ENCODE measurements at regions not wholly inside any gene's neighbourhood (a gene's known extent, or its start where the extent isn't known, plus 50 kb on each side); places are given as distances from the start of the nearest gene placed in this dataset.
A peak's percentile ranks its signal among the peaks of the same experiment; 100 is the strongest.

DNA sequence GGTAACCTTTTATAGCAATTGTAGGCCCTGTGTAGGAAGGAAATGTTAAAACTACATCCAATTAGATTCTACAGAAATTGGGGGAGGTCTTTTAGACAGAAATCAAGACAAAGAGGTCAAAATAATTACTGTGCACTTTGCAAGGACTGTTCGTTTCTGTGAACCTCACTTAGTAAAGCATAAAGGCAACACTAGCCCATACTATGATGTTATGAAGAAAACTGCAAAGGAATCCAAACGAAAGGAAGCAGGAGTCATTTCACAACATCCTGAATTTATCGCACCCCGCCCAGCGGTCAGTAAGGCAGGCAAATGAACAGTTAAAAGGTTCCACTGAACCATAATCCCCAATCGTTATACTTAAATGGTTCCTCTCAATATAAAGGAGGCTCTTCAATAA, 429.5 kb upstream of the ARID1B start:
- DNase-seq, result no peak

DNA sequence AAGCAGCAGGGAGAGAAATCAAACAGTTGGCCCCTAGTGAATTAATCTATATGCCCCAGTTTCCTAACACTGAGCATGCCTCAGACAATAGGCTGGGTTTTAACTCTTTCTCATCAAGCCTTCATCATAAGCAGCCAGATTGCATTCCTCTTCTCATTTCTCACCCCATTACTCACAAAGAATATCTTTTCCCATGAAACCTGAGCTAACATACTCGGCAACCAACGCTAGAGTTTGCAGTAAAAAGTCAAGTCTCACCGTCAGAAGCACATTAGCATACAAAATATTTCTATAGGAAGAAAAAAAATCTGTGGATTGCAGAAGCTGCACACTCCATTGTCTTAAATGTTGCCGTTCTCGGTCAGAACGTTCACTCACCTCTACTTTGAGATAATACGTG, 429.9 kb upstream of the ARID1B start:
- no peak for DNase-seq

DNA sequence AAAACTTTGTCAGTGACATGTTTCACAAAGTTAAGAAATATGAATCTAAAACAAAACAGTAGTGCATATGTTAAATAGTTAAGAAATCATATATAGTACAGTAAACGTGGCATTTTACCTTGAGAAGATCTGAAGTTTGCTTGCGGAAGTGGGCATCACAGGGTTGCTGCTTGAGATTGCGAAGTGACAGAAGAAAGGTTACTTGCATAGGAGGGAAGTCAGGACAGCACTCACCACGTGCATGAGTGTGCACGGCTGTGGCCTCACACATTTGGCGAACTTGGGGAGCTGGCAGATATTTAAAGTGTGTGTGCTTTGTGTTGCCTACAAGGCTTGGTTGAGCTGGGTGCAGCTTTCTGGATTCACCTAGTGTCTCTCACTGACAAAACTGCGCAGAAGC, 431.5 kb upstream of the ARID1B start:
- no peak for DNase-seq

DNA sequence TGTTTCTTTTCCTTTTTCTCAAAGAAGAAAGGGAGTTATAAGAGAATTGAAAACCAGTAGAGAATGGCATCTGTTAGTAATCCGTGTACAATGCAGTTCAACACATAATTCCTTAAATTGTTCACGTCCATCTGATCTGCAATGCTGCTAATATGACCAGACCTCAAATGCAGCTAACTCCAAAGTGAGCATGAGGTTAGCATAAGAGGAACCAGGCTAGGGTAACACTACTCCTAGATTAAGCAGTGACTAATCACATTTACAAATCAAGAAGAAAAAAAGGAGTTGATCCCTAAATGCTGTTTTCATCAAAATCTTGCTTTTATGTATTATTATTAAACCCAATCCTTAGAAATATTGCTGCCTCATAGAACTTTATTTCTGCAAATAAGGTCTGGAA, 432.7 kb upstream of the ARID1B start:
- DNase-seq, result no peak

DNA sequence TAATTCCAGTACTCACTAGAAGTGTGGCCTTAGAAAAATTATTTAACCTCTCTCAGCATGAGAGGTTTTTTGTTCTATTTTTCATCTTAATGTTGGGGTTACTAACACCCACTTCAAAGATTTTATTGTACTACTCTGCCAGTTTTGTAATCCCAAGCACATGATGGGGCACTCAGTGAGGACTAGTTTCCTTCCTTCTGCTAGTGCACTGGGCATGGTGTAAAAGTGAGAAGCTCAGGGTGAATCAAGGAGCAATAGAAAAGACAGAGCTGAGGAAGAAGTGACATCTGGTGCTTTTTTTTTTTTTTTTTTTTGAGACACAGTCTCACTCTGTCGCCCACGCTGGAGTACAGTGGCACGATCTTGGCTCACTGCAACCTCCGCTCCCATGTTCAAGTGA, 439.4 kb upstream of the ARID1B start:
- DNase-seq, result no peak

DNA sequence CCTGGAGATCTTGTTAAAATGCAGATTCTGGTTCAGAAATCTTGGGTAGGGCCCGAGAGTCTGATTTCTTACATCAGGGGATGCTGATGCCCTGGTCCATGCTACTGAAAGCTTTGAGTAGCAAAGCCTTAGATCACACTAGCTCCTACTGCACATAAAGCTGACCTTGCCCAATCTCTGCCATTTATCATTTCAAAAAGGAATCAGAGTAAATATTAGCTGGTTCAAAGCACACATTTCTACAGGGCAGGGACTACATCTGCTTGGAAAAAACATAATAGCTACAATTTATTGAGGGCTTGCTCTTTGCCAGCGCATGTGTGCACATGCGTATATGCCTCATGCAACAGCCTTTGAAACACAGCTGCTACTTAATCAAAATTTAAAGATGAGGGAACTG, 440.4 kb upstream of the ARID1B start:
- DNase-seq, result no peak

DNA sequence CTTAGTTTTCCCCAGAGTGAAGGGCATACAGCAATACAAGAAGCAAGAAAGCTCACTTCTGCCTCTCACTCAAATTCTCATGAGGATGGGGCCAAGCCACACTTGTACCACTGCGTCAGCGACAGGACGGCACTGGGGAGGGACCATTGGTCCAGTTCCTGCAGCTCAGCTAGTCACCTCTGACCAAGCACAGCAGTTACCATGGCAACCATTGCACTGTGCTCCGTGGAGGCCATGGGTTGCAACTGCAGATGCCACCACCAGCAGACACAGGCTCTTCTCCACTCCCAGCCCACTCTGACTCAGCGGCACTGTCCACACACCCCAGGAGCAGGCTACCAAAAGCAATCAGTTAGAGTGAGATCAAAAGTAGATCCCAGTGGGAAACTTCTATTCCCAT, 441.1 kb upstream of the ARID1B start:
- DNase-seq, result no peak

DNA sequence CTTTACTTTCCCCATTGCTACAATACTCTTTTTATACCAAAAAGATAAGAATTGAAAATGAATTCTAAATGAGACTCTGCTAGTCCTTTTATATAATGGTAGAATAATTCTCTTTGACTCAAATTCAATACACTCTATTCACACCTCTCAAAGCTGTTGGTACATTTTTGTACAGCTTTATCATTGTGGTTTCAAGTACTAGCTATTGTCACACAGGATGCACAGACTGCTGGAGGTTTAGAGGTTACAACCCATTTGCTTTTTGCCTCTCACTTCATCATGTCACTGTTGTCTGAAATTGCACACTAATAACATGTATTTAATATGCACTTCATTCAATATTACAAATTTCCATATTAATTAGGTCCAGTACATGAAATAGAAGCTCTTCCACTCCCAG, 442.2 kb upstream of the ARID1B start:
- no peak for DNase-seq

DNA sequence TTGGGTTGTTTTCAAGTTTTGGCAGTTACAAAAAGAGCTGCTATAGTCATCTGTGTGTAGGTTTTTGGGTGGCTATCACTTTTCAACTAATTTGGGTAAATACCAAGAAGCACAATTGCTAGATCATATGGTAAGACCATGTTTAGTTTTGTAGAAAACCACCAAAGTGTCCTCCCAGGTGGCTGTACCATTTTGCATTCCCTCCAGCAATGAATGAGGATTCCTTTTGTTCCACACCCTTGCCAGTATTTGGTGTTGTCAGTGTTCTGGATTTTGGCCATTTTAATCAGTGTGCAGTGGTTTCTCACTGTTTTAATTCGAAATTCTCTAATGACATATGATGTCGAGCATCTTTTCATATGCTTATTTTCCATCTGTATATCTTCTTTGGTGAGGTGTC, 457.5 kb upstream of the ARID1B start:
- DNase-seq, result no peak

DNA sequence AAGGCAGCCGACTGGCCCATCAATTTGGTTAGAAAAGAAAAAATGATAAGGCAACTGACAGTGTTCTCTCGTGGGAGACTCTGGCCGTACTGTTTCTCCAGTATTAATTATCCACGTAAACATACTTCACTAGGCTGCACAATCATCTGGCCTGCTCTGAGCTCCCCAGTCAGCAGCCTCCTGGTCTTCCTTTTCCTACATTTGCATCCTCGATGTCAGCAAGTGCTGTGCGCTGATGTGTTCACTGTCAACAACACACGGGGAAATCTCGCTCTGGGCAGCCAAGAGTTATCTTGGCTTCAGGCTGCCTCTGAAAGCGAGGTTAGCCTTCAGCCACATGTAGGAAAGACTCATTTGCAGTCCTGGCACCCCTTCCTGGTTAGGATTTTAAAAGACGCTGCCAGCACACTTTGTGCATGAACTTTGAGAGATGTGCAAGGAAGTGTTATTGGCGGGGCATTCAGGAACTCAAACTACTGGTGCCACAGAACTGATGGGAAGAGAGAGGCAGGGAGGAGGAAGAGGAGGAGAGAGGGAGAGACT, 460.5 kb upstream of the ARID1B start:
- no peak for DNase-seq

DNA sequence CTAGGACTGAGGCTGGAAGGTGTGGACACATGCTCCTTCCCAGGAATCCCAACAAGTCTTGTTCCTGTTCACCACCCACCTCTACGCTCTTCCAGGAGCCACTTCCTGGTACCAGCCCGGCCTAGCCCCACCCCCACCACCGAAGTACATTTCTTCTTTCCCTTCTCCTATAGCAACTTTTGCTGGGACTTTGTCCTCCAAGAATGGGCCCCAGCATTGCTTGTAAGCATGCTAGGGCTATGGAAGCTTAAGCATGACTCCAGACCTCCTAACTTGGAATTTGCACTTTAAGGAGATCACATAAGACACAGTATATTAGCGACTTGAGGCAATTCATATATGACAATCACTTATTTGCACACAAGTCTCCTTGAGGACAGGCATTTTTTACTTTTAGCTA, 462.0 kb upstream of the ARID1B start:
- DNase-seq, result no peak

DNA sequence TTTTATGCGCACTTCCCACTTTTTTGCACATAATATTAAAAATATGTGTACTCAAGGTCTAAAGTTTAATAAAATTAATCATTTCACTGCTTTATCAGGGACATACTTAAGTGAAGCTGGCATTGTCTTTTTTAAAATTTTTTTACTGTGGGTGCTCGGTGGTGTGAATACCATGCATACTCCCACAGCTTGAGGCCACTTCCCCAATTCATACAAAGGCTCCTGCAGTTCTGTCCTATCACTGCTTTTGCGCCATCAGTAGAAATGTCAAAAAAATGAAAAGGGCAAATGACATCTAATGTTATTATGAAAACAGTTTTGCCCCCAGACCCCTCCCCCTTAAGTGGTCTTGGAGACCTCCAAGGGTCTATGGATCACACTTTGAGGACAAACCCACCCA, 464.1 kb upstream of the ARID1B start:
- peak; percentile 23 for DNase-seq

DNA sequence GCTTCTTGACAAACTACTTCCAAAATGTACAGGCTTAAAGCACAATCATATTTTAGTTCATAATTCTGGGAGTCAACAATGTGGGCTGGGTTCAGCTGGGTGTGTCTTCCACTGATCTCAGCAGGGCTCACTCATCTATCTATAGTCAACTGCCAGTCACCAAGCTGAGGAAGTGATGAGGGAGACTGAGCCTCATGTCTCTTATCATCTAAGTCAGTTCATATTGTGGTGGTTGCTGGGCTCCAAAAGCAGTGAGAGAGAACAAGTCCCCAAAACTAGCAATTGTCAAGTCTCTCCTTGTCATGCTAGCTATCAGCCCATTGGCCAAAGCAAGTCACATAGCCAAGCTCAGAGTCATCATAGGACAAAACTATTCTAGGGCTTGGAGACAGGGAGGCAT, 465.9 kb upstream of the ARID1B start:
- peak; percentile 28 for DNase-seq

DNA sequence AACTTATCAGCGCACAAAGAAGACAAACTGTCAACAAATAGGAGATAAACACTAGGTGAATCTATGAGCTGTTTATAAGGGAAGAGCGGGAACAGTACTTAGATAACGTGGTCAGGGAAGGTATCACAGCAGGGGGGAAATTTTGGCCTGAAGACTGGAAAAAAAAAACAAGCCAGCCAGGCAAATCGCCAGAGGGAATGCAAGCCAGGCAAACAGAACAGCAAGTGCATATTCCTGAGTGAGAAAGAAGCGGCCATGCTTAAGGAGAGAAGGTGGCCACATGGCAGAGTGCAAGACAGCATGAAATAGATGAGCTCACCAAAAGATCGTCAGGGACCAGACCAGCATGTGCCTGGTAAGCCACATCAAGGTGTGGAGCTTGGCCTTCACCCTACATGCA, 466.5 kb upstream of the ARID1B start:
- DNase-seq, result no peak

DNA sequence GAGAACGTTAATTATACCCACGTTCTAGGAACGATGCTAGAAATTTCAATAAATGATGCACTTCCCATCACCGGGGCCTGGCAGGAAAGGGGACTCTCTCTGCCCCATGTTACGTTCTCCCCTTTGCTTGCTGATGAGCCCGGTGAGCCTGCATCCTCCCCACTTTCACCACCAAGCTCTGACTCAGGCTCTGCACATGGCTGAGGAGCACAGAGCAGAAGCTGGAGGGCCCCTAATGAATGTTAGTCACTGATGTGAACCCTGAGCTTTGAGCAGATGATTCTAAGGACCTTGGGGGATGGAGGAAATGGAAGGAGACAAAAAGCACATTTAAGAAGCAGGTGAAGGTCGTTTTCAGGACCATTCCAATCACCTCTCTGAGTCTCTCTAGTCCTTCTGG, 468.2 kb upstream of the ARID1B start:
- DNase-seq, result no peak

DNA sequence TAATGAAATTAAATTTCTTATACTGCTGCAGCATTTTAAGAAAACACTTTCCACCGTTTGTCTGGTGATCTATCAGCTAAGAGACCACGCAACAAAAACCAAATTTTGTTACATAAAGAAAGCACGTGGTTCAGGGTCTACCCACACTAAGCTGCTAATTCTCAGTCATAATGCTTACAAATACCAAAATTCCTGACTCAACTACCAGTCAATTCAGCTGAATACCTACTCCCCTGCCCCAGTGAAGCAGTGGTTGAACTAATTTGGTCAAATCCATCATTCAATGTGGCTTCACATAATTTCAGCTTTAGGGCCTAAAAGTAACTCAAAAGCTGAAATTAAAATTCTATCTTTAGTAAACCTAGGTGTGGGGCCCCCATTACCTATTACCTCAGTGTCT, 468.6 kb upstream of the ARID1B start:
- DNase-seq, result no peak

DNA sequence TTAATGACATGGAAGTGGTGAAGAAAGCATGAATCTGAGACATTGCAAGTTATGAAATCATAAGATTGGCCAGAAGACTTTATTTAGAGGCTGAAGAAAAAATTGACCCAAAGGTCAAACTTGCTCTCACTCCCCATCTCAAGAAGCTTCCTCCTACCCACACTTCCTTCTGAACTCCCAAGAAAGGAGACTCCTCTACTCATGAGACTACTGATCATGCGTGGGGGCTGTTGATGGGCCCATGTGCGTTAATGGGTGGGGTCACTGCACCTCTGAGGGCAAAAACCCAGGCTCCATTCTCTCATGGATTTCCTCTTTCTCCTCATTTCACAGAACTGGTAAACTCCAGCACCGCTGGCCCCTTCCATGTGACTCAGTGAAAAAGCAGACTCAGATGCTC, 470.6 kb upstream of the ARID1B start:
- DNase-seq, result no peak

DNA sequence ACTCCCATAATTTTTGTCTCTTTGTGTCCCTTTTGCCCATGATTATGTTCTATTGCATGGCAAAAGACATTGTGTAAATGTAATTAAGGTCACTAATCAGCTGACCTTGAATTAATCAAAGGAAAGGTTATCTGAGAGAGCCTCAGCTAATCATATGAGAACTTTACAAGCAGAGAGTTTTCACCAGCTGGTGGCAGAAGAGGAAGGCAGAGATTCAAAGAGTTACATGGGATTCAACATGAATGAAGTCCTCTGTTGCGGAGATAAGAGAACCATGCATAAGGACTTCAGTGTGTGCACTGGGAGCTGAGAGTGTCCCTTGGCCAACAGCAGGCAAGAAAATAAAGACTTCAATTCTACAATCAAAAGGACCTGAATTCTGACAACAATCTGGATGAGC, 494.1 kb upstream of the ARID1B start:
- DNase-seq, result no peak

DNA sequence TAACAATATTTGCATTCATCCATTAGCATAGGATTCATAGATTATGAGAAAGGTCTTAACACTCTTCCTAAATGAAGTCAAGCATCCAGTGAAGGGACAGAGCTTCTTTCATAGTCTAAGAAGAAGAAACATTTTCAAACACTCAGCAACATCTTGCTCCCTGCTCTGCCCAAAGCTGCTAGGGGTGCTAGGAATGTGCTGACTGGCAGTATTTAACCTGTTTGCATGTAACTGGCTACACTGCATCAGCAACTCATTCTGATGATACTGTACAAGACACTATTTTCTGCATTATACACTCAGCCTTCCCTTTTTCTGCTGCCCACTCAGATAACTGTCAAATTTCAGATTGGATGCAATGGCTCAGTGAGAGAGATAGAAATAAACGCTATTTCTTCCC, 495.1 kb upstream of the ARID1B start:
- DNase-seq, result peak; percentile 8

DNA sequence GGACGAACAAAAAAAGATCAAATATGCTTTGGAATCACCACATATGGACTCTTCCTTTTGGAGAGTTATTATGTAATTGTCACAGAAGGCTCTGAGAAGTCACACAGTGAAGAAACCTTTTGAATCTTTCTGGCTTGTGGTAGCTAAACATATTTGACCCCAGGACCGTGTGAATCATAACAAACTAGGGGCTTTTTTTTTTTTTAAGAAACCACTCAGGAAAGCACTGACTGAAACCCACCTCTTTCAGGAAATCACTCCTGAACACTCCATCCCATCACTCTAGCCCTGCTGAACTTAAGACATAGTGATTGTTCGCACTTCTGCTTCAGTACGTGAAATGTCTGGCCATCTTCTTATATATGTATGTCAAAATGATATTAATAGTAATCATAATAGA, 495.9 kb upstream of the ARID1B start:
- DNase-seq, result no peak

DNA sequence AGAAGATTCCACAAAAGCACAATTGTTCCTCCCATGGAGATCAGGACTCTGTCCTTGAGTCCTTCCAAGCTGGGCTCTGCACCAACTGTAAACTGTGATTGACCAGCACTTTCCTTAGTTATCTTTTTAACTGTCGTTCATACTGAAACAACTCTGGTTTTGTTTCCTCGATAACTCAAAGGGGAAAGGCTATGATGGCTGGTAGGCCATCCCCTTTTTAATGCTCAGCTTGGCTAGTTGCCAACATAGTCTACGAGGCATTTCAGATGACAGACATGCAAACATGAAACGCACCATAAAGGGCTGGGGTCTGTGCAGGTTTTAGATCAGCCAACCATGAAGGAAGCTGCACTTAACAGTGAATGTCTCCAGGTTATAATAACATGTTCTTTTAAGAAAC, 497.1 kb upstream of the ARID1B start:
- no peak for DNase-seq

DNA sequence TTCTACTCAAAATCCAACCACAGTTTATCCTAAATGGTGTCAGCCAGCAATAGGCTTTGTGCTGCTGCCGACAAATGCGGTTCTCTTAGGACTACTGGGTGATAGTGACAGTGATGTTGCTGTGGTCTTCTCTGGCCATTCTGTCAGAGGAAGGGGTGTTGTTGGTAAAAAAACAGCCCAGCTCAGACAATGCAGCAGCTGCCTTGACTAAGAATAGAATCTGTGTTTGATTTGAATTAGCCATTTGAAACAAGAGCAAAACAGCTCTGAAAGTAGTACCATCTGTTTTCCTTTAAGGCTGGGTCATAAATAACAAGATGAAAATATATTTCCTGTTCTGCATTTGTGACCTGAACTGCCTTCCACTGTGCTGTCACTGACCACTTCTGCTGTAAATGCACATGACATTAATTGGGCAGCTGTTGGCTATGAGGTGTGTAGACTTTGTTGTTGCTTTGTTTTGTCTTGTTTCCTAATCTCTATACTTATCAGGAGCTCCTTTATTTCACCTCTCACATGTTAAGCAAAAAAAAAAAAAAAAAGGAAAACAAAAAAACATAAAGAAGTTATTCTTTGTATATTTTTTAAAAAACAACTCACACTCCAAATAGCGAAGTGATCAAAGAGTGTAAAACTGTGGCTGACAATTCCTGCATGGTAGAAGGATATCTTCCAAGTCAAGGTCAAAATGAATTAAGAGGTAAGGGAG, 497.8 kb upstream of the ARID1B start:
- DNase-seq, result no peak

DNA sequence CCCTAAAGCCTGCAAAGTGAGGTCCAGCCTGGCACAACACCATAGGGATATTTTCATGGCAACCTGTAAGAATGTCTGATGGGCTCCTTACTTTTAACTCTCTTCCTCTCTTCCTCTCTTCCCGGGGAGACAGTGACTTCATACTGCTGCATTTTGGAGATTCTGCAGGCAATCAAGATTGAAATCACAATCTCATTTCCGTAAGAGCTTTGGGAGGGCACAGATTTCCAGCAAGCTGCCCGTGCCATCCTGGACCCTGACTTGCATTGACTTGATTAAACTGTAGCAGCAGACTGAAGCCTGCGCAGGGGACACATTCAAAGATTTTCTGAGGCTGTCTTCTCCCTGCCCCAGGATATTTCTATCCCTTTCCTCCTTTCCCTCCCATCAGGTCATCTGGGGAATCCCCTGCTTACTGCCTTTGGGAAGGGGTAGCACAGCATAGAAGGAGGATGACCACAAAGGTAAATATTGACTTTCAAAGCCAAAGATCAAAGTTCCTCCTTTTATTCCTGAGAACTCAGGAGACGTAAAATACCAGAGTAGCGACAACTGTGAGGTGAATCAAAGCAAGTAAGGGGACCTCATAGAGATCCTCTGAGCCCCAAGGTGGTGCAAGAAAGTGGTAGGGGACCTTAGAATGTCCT, 504.0 kb upstream of the ARID1B start:
- DNase-seq, result no peak

DNA sequence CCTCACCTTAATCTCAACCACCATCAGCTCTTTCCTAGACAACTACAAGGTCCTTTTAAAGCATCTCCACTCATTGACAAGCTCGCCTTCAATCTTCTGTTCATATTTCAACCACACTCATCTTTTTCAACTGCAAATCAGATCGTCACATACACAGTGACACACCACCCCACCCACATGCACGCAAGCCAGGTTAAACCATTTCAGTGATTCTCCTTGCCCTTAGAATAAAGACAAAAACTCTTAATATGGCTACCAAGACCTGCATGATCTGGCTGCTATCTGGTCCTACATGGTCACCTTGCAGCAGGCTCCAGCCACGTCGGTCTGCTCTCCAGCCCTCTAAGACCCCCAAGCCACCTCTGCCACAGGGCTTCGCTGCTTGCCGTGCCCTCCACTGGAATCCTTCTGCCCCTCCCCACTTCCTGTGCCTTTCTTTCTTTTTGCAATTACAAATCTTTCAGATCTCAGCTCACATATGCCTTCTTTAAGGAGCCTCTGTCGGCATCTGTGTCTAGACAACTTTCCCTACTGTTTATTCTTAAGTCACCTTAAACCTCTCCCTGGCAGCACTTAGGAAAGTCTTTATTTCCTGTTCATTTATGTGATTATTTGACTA, 507.3 kb upstream of the ARID1B start:
- DNase-seq, result no peak

DNA sequence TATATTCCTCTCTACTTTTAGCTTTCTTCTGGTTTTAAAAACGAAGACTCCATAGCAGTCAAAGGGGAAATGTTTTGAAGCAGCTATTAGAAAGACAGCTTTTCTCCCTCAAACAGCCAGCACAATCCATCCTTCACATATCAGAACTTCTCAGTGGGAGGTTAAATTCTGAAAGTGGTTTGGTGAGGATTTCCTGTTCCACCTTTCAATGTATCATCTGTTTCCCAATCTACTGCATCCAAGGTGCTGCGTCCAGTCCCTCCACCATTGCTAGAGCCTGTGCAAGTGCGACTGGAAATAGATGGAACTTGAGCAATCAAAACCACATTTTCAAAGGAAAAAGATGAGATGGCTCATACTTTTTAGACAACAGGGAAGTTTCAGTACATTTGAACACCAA, 508.3 kb upstream of the ARID1B start:
- DNase-seq, result no peak

Data from OCI-M1 (cell line).